GM19372 (cell line): ENCODE measurements at regions not wholly inside any gene's neighbourhood (a gene's known extent, or its start where the extent isn't known, plus 50 kb on each side); places are given as distances from the start of the nearest gene placed in this dataset.
"Not testable (repeated sequence)": the region's sequence is repeated elsewhere in the genome, so short reads cannot be mapped to it uniquely, and the experiment has no call there.

ENCODE experiments used
- ATAC-seq: cut with Tn5 transposase; IDR thresholded peaks from one replicate; pipeline ENCODE4 v1.9.1; 2021; ENCODE audit warnings: mild to moderate bottlenecking, low read depth, moderate library complexity; ENCODE audit not compliant: unreplicated experiment

GRCh38 chr5:75002271-75002670 lies 50.1 kb downstream of the GCNT4 start:
- no peak for ATAC-seq

GRCh38 chr5:74995926-74996325 lies 56.4 kb downstream of the GCNT4 start:
- no peak for ATAC-seq

GRCh38 chr5:74994826-74995225 lies 57.5 kb downstream of the GCNT4 start:
- no peak for ATAC-seq

GRCh38 chr5:74993743-74994142 lies 58.6 kb downstream of the GCNT4 start:
- no peak for ATAC-seq

- ATAC-seq, result no peak
Observed at GRCh38 chr5:74992791-74993190, 59.6 kb downstream of the GCNT4 start.

- no peak for ATAC-seq
Observed at GRCh38 chr5:74991522-74991921, 60.8 kb downstream of the GCNT4 start.

GRCh38 chr5:74990194-74990593 lies 62.2 kb downstream of the GCNT4 start:
- no peak for ATAC-seq

GRCh38 chr5:74988273-74988983 lies 63.9 kb downstream of the GCNT4 start:
- ATAC-seq, result no peak

GRCh38 chr5:74978345-74978744 lies 74.0 kb downstream of the GCNT4 start:
- no peak for ATAC-seq

- ATAC-seq, result no peak
Observed at GRCh38 chr5:74977471-74977870, 74.9 kb downstream of the GCNT4 start.

- no peak for ATAC-seq
Observed at GRCh38 chr5:74976651-74977050, 75.7 kb downstream of the GCNT4 start.

GRCh38 chr5:74975582-74975981 lies 76.8 kb downstream of the GCNT4 start:
- ATAC-seq, result no peak

GRCh38 chr5:74974451-74975091 lies 77.8 kb downstream of the GCNT4 start:
- no peak for ATAC-seq

- no peak for ATAC-seq
Observed at GRCh38 chr5:74973694-74974093, 78.7 kb downstream of the GCNT4 start.

- no peak for ATAC-seq
Observed at GRCh38 chr5:74971947-74972460, 80.4 kb downstream of the GCNT4 start.

- not testable (repeated sequence) for ATAC-seq
Observed at GRCh38 chr5:74970891-74971290, 81.5 kb downstream of the GCNT4 start.

- no peak for ATAC-seq
Observed at GRCh38 chr5:74969726-74970125, 82.6 kb downstream of the GCNT4 start.

- ATAC-seq, result no peak
Observed at GRCh38 chr5:74966141-74967026, 86.0 kb downstream of the GCNT4 start.

GRCh38 chr5:74963407-74963806 lies 89.0 kb downstream of the GCNT4 start:
- ATAC-seq, result no peak

GRCh38 chr5:74957906-74958305 lies 91.7 kb upstream of the FAM169A start:
- ATAC-seq, result no peak
